ENCODE measurements at regions not wholly inside any gene's neighbourhood (a gene's known extent, or its start where the extent isn't known, plus 50 kb on each side); places are given as distances from the start of the nearest gene placed in this dataset.

DNA sequence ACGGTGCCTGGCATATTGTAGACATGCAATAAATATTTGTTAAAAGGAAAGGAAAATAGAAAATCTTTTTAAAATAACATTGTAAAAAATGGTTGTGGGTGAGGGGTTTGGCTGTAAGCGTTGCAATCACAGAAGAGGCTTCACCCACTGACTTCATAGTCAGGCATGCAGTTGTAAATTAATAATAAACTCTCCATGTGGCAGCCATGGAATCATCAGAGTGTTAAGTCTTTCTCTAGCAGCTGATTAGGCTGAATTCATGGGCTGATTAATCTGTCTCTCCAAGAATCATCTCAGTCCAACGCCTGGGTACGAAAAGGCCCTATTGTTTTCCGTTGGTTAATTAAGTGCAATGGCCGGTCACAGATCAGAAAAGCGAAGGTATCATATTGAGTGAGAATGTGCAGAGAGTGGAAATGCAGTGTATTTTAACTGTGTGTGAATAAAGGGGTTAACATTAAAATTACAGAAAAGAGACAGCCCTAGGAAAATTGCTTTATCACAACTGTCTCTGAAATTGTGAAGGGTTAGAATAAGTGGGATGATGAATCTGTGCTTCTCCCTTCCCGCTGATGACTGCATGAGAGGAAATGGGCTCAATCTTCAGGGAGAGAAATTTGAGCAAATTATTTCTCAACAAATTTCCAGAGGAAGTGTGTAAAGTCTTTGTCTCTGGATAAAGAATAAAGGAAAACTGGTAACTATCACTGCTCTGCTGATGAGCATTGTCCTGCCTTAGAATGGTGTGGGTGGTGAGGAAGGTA lies 269.0 kb downstream of the FAM76B start:
- DNase-seq (ENCODE audit: low read depth): no peak
- no peak overlapping the region for H3K4me3 ChIP-seq (ENCODE audit: control insufficient read depth, low read depth, low read length)
- TF ChIP-seq, protein P1, sequence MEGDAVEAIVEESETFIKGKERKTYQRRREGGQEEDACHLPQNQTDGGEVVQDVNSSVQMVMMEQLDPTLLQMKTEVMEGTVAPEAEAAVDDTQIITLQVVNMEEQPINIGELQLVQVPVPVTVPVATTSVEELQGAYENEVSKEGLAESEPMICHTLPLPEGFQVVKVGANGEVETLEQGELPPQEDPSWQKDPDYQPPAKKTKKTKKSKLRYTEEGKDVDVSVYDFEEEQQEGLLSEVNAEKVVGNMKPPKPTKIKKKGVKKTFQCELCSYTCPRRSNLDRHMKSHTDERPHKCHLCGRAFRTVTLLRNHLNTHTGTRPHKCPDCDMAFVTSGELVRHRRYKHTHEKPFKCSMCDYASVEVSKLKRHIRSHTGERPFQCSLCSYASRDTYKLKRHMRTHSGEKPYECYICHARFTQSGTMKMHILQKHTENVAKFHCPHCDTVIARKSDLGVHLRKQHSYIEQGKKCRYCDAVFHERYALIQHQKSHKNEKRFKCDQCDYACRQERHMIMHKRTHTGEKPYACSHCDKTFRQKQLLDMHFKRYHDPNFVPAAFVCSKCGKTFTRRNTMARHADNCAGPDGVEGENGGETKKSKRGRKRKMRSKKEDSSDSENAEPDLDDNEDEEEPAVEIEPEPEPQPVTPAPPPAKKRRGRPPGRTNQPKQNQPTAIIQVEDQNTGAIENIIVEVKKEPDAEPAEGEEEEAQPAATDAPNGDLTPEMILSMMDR (IDR thresholded peaks at IDR 0.05; ENCODE audit: control insufficient read depth, insufficient read depth, low read depth, low read length, missing control alignments): no peak

DNA sequence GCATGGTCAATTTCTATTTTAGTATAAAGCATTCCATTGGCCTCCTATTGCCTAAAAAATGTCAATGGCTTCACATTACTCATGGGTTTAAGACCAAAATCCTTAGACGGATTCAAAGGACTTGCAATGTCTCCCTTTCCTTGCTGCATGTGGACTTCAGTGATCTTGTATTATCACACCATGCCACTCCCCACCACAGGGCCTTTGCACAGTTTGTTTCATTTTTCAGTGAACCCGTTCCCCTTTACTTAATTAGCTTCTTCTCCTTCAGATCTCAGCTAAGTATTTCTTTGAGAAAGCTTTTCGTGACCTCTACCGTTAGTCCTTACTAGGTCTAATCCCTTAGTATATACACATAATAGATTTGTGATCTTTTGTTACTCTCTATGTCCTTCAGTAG lies 269.7 kb downstream of the FAM76B start:
- TF ChIP-seq, protein P1 (IDR thresholded peaks at IDR 0.05; ENCODE audit: control insufficient read depth, insufficient read depth, low read depth, low read length, missing control alignments): no peak
- no peak overlapping the region for H3K4me3 ChIP-seq (ENCODE audit: control insufficient read depth, low read depth, low read length)

DNA sequence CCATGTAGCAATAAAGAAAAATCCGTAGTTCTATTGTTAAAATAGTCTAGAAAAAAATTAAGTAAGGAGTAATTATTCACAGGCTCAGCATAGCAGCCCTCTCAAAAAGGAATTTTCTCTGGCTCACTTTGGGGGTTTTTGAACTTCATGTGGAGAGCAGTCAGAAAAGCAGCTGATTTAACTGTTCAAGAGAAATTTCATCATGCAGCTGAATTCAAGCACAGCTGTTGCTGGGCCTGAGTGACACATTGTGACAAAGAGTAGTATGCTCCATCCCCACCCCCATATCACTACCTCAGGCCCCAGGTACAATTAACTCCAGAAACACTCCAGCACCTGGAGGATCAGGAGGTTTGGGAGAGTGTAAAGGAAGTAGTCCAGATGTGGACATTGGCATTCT lies 272.1 kb downstream of the FAM76B start:
- TF ChIP-seq, protein P1 (IDR thresholded peaks at IDR 0.05; ENCODE audit: control insufficient read depth, insufficient read depth, low read depth, low read length, missing control alignments): no peak

More for the DNA sequence above, 269.7 kb downstream of the FAM76B start:
- DNase-seq (ENCODE audit: low read depth): no peak

DNA sequence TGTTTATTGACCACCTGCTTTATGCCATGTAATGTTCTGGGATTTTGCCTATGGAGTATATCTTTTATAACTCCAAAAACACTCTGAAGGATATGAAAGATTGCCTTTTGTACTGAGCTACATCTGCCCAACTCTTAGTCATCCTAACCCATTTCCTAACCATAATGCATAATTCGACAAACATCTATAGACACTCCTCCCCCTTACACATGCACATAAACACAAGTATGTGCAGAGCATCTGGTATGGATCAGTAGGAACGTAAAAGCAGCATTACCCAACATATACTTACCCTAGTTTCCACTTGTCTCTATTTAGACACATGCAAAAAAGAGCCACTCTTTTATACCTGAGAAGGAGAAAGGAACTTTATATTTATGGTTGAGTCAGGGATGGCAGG lies 272.8 kb downstream of the FAM76B start:
- peak; percentile 57 for DNase-seq (ENCODE audit: low read depth)
- H3K4me3 ChIP-seq (ENCODE audit: control insufficient read depth, low read depth, low read length): no peak overlapping the region
- TF ChIP-seq, protein P1 (IDR thresholded peaks at IDR 0.05; ENCODE audit: control insufficient read depth, insufficient read depth, low read depth, low read length, missing control alignments): no peak

More for the DNA sequence above, 272.1 kb downstream of the FAM76B start:
- no peak overlapping the region for H3K4me3 ChIP-seq (ENCODE audit: control insufficient read depth, low read depth, low read length)
- DNase-seq (ENCODE audit: low read depth): no peak

DNA sequence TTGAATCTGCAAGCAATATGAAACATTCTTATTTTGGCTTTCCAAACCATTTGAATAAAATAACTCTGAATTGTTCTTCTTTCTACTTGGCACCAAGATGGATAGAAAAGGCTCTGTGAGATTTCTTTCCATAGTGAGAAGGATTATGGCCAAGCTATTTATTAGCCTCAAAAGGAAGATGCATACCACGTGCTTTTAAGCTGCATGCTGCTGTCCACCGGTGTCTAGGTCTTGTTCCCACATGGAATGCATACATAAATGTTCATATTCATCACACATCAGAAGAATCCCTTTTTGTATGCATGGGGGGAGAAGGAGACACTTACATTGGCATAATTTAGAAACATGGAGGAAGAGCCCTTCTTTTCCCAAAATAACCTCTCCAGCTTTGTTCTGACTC lies 273.4 kb downstream of the FAM76B start:
- TF ChIP-seq, protein P1 (IDR thresholded peaks at IDR 0.05; ENCODE audit: control insufficient read depth, insufficient read depth, low read depth, low read length, missing control alignments): no peak
- no peak overlapping the region for H3K4me3 ChIP-seq (ENCODE audit: control insufficient read depth, low read depth, low read length)
- DNase-seq (ENCODE audit: low read depth): no peak

DNA sequence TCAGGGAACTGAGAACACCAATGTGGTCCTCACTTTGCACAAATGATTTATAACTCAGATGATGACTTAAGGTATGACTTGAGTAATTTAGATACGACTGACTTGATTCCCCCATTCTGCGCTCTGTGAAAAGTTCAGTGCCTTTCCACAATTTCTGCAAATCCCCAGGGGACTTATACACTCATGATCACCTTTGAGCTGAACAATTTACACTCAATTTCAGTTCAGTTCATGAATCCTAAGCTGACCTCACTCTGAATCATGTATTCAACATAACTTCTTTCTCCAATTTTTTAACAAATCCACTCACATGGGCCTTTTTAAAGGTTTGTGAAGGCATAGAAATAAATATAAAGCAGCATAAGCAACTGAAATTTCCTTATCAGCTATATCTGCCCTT lies 274.2 kb downstream of the FAM76B start:
- H3K4me3 ChIP-seq (ENCODE audit: control insufficient read depth, low read depth, low read length): no peak overlapping the region
- TF ChIP-seq, protein P1 (IDR thresholded peaks at IDR 0.05; ENCODE audit: control insufficient read depth, insufficient read depth, low read depth, low read length, missing control alignments): no peak
- no peak for DNase-seq (ENCODE audit: low read depth)
